Fibroblast of skin of right biceps (primary cell): ENCODE measurements at regions not wholly inside any gene's neighbourhood (a gene's known extent, or its start where the extent isn't known, plus 50 kb on each side); places are given as distances from the start of the nearest gene placed in this dataset.
"Not testable (repeated sequence)": the region's sequence is repeated elsewhere in the genome, so short reads cannot be mapped to it uniquely, and the experiment has no call there.

Experiments
- DNase-seq: peaks from one replicate; pipeline ENCODE4 v3.0.0-alpha.2; 2013

DNA sequence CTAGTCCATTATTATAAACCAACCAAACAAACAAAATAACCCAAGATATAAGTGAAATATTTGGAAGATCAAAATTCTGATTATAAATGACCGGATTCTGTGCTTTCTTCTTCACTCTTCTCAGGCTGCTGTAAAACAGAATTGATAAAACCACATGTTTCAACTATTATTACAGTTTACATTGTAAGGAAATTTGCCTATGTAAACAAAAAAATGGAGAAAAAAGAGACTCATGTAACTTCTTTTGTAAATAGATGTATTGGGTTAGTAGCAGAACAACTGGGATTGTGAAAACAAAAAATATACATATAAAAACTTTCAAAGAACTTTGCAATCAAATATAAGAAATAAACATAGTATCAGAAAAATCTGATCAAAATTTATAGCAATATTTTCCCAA lies 295.2 kb upstream of the CCDC179 start:
- DNase-seq = no peak

DNA sequence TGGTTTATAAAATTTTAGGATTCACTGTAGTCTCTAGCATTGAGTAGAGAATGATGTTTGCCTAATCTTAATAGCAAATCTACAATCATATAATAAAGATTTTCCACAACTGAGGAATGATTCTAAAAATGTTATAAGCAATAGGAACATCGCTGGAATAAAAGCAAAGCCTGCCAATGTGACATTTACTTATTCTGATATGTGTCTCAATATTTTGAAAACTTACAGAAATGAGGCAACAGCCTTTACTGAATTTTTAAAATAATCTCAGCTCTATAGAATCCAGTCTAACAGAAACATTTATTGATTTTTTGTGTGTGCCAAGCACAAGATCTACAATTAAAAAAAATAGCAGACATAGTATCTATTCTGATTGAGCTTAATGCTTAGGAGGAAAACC lies 303.7 kb upstream of the CCDC179 start:
- DNase-seq = no peak

DNA sequence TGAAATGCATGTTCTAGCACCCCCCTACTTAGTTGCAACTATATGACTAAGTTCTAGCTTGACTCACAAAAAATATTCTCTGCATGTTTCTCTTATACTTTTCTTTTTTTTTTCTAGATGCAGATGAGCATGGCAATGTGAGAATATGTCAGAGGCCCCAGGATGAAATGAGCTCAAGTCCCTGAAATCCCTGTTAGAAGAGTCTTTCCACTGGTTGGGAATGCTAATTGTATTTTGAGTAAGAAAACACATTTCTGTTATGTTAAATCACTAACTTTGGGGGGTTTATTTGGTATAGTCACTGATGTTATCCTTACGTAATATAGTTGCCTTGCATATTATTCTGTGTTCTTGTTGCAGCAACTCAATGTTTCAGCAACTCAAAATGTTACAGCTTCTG lies 306.1 kb upstream of the CCDC179 start:
- DNase-seq = peak; percentile 60

DNA sequence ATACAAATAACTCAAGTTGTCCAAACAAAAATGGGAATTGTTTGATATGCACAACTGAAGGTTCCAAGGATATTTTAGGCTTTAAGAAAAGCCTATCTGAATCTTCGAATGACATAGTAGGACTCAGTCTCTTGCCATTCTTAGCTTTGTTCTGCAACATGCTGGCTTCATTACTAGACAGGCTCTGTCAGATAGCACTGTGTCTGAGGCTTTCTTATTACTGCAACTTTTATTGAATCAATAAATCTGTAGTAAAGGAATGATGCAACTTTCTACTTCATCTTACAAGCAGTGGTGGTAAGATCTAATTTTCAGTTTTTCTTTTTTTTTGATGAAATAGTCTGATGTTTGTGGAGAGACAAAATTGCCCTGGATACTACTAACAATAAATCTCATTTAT lies 319.3 kb upstream of the CCDC179 start:
- no peak for DNase-seq

DNA sequence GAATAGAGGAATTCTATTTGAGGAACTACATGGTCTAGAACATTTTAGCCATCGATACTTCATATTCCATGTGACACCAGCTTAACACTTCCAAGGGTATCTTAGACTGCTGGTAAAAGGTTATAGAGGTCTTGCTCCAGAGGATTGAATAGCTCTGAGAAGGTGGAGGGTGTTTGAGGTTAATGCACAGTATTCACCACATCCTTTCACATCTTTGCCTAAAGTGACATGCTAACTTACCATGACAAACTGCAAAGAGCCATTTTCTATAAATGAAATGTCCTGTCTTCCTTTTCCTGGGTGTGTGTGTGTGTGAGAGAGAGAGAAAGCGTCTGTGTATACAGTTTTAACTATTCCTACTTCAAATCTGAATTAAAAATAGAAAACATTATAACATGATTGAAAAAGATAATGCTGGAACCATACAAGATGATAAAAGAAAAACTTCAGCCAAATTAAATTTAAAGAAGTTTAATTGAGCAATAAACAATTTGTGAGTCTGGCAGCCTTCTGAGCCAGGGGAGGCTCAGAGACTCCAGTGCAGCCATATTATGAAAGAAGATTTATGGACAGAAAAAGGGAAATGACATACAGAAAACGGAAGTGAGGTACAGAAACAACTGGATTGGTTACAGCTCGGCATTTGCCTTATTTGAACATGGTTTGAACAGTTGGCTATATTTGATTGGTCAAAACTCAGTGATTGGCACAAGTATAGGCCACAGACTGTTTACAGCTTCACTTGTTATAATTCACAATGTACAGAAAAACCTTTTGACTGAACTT lies 320.9 kb upstream of the CCDC179 start:
- DNase-seq = no peak

DNA sequence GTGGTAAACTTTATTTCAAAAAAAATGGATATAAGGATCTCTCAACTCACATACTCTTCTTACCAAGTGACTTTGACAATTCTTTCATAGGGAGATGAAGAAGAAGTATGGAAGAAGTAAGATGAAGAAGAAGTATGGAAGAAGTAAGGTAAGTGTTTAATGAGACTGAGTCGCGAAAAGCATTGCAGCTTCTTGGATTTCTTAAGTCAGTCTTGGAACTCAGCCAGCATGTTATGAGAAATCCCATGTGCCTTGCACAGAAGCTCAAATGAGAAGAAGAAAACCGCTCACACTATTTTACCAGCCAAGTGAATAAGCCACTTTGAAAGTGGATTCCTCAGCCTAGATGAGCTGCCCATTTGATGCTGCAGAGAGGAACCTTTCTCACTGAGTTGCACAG lies 332.0 kb upstream of the CCDC179 start:
- DNase-seq = peak; percentile 47

DNA sequence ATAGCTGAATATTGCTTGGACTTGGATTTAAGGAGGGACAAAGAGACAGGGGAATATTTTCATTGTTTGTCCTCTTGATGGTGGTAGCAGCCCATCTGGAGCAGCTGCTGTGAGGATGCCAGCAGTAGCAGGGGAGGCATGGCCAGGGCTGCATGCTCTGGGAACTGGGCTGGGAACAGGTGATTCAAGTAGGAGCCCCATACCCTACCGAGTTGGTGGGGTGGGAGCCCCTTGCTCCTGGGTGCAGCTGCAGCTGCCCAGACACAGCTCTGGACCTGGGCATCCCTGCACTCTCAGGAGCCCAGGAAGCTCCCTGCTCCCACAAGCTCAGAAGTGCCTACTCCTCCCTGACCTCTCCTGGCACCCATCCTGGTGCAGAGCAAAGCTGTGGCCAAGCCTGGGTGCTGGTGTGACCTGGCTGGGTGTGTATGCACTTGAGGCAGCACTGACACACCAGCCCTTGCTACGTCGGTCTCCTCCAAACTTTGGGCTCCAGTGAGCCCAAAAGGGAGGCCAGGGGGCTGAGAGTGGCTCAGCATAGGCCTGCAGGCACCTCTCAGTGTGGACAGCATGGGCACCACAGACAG lies 341.8 kb upstream of the CCDC179 start:
- no peak for DNase-seq

DNA sequence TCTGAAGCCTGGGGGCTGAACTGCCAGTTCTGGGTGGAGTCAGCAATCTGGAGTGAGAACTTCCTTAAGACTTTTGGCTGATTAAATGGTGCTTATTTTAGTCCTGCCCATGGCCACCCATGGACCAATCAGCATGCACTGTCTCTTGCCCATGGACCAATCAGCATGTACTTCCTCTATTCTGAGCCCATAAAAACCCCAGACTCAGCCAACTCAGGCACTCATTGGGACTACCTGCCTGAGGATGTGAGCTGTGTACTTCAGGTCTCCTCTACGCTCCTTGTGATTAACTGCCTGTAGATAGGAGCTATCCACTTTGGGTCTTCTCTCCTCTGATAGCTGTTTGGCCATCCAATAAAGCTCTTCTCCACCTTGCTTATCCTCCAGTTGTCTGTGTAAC lies 342.3 kb upstream of the CCDC179 start:
- DNase-seq = peak; percentile 19

DNA sequence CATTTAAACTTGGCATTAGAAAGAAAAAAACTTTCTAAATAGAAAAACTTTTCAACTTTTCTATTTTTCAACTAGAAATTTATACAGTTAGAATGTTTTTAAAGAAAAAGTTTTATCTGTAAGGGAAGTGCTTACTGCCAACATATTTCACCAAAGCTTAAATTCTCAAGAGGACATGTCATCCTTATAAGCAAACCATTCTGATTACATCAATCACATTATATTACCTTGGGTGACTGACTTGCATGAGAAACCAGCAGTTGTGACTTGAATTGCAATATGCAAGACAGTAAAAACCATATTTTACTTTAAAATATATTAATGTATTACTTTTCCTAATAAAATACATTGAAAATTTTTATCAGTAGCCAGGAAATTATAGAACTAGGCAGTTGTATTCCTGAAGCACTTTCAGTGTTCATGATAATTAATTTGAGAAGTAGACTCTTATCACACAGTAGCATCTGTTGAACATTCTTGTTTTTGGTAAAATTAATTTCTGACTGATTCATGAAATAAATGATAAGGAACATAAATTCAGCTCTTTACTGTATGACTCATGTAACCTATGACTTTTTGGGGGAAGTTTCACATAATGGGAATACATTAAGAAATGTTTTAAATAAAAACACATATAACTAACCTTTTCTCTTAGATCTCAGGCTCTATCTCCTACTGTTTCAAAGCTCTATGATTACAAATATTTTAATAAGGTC lies 345.0 kb upstream of the CCDC179 start:
- peak; percentile 69 for DNase-seq

DNA sequence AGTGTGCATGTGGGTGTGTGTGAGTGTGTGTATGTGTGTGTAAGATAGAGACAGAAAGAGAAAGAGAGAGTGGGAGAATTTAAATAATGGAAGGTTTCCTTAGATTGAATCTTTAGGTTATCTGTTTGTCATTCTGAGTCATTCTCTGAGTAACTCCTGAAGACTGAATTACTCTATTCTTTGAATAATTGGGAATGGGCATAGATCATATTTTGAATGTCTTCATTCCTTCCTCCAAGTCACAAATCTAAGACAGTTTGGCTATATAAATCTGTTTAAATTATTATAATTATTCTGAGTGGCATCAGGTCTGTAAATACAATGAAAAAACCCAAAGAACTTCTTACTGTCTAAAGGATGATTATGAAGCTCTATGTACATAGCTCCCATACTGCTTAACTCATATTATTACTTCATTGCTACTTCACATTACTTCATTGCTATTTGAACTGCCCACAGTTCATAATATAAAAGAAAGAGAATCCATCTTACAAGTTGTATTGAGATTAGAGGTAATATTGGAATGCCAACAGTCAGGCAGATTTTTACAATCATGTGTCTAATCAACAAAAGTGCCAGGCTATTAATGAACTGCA lies 346.6 kb upstream of the CCDC179 start:
- DNase-seq = peak; percentile 65

DNA sequence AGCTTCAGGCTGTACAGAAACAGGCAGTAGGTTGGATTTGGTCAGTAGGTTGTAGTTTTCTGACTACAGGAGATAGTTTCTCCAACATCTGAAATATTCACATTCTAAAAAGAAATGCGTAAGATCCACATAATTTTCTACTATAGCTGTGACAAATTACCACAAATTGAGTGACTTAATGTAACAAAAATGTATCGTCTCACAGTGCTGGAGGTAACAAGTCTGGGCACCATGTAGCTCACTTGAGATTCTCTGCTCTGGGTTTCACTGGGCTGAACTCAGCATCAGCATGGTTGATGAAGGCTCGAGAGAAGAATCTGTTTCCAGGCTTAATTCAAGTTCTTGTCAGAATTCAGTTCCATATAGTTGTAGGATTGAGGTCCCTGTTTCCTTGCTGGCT lies 350.9 kb upstream of the CCDC179 start:
- peak; percentile 87 for DNase-seq

DNA sequence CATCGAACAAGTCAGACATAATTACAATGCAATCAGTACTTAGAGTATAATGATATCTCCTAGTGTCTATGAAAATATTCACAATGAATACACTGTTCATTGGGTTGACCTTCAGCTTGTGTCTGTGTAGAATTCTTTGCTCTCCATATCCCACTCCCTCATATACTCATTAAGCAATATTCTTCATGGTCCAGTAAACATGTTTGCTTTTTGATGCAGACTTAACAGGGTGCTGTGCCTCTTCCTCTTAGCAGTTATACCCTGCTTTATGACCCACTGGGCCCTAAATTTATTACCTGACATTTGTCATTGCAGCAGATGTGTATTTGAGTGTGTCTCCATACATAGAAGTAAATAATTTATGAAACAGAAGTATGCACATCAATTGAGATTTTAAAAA lies 352.5 kb upstream of the CCDC179 start:
- no peak for DNase-seq

DNA sequence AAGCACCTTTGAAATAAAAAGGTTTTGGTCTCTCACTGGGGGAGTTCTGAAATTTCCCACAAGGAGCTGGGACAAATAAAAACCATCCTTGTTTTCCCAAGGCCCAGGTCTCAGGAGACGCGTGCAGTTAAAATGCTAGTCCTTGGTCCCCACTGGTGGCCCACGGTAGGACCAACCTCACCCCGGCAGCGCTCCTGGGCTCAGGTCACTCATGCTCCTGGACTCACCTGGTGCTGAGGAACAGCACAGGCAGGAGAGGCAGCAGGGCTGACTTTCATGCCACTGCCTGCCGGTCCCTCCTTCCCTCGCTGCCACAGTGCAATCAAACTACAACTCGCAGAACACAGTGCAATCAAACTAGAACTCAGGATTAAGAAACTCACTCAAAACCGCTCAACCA lies 356.8 kb upstream of the CCDC179 start:
- DNase-seq = no peak

DNA sequence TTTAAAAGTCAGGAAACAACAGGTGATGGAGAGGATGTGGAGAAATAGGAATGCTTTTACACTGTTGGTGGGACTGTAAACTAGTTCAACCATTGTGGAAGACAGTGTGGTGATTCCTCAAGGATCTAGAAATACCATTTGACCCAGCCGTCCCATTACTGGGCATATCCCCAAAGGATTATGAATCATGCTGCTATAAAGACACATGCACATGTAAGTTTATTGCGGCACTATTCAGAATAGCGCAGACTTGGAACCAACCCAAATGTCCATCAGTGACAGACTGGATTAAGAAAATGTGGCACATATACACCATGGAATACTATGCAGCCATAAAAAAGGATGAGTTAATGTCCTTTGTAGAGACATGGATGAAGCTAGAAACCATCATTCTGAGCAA lies 359.8 kb upstream of the CCDC179 start:
- DNase-seq = not testable (repeated sequence)

DNA sequence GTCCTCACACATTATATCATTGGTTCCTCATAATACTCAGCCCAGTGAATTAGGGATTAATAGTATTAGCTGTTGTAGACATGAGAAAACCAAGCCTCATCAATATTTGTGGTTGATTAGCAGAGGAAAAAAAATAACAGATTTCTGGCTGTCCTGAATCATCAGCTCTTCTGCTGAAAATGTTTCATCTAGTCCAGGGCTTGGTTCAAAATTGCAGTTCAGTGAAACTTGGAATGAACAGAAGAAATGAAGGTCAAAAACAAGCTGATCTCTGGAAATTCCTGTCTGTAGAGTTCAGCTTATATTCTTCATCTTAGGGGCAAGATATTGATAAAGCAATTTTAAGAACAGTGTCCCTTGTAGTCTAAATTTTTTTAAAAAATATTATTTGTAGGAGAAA lies 361.1 kb upstream of the CCDC179 start:
- no peak for DNase-seq

DNA sequence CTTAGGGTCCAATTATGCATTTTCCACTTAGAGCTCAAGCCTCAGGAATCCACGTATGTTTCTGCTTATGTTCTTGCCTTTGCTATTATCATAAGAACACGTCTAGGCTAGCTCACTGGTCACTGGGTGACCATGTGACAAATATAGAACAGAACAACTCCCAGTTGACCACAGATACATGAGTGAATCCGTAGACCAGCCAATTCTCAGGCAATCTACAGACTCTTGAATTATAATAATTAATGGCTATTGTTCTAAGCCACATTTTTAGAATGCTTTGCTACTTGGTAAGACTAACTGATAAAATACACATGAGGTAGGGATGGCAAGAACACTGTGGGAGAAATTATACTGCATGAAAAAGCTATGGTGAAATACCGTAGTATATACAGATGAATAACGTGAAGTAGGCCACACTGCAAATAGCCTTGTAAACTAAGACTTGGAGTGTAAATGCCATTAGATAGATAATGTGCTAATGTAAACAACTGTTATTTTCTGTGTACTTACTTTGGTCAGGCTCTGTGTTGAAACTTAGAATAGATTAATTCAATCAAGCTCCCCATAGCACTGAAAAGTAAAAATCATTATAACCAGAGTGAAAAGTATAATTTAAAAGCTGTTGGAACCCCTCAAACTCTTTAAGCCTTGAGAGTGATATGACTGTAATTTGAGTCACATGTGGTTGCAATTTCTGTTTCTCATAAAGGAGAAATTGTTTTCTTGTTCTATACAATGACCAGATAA lies 366.2 kb upstream of the CCDC179 start:
- peak; percentile 95 for DNase-seq

DNA sequence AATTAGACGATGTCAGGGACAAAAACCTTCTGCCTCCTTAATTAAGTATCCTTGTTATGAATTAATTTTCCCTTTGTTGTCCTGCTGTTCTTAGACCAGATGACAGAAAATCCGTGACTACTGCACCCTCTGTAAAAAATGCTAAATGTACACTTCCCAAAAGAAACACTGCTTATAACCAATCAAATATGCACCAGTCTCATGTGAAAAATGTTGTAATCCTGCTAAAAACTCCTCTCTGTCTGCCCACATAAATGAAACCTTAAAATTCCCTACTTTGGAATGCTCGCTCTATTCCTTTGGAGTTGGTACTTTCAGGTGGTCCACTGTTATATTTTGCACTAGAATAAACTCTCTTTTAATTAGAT lies 366.8 kb upstream of the CCDC179 start:
- DNase-seq = peak; percentile 60

DNA sequence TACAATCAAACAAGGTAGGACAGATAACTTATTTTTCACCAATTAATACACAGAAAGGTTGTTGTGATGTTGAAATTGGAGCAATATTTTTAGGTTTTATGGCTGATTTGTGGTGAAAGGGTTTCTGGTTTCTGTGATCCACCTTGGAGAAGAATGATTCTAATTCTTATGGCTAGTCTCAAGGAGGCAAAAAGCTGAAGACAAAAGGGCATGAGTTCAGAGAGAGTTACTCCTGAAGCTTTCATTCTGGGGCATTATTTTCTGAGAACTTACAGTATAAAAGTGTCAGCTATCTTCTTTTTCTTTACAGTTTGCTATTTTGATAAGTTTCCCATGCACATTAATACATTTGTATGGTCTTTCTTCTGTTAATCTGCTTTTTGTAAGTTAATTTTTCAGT lies 372.4 kb upstream of the CCDC179 start:
- DNase-seq = no peak

DNA sequence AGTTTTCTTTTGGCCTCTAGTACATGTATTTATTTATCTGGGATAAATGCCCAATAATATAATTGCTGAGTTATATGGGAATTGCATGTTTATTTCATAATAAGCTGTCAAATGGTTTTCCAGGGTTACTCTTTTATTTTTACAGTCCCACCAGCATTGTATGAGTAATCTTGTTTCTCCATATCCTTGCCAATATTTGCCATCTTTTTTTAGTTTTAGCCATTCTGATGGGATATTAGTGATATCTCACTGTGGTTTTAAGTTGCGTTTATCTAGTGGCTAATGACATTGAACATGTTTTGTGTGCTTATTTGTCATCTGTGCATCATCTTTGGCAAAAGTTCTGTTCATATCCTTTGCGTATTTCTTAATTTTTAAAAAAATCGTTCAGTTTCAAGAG lies 372.8 kb upstream of the CCDC179 start:
- DNase-seq = peak; percentile 93

DNA sequence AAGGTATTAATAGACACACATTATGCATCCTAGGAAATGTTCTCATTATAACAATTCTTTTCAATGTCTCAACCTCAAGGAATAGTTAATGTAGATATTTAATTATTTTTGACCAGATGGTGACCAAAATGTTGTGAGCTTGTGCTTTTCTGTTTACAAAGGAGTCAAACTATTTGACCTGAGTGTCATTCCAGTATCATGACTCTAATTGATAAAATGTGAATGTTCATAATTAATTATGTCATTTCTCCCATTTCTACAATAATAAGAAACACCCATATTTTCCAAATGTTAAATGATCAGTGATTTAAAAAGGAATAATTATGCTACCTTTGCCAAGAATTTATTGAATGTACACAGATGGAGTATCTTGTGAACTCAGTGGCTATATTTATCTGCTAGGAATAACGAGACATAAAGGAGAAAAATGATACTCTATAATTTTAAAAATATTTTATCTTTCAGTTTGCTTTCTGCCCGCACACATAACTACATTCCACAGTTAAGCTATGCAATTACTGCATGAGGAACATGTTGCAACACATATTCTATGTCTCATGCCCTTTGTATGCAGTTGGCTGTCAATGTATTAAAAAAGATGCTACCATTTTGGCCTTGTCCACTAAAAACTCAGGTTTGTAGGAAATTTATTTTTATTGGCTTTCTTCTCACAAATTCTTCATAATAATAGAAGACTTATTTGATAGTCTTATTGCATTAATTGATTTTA lies 376.7 kb upstream of the CCDC179 start:
- DNase-seq = peak; percentile 88

DNA sequence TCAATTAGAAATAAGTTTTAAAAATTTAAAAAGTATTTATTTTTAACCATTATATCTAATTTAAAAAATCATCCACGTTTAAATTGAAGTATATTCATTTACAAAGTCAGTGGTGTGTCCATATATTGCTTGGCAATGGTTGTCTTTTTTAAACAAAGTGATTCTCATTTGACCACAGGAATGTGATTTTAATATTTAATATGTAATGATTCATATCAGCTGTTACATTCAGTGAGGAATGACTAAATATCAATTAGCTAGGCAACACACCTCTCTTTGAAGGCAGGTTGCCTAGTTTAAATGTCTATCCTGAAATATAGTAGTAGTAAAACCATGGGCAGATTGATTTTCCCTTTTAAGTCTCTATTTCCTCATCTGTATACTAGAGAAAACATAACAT lies 392.2 kb upstream of the CCDC179 start:
- DNase-seq = no peak

DNA sequence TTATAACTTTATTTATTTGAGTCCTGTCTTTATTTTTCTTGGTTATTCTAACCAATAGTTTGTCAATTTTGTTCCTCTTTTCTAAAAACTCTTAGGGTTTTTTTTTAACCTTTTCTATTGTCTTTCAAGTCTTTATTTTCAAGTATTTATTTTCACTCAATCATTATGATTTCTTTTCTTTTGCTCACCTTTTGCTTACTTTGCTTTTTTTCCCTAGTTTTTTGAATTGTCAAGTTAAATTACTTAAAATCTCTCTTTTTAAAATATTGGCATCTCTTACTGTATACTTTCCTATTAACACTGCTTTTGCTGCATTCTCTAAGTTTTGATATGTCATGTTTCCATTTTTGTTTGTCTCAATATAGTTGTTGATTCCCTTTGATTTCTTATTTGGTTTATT lies 396.8 kb upstream of the CCDC179 start:
- DNase-seq = no peak

DNA sequence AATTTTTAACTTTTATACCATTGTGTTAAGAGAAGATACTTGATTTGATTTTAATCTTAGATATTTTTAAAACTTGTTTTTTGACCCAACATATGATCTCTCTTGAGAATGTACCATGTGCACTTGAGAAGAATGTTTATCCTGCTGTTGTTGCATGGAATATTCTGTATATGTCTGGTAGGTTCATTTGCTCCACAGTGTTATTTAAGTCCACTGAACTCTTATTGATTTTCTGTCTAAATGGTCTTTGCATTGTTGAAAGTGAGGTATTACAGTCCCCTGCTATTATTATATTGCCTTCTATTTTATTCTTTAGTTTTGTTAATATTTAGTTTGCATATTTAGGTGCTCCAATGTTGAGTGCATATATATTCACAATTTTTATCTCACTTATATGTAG lies 397.3 kb upstream of the CCDC179 start:
- no peak for DNase-seq
